Right lobe of liver (tissue), 4 donors: ENCODE measurements at regions not wholly inside any gene's neighbourhood (a gene's known extent, or its start where the extent isn't known, plus 50 kb on each side); places are given as distances from the start of the nearest gene placed in this dataset.

ENCODE experiments used
- POLR2A ChIP-seq: fragments of 450-650 bp; IDR thresholded peaks from one replicate; pipeline ENCODE4 v1.6.1; 2017; ENCODE audit warnings: antibody characterized with exemption, mild to moderate bottlenecking
- TF ChIP-seq, protein P1 (sequence below), 4 donors: fragments of 200-600 bp in 3 of 4; fragments of 450-650 bp in 1 of 4; IDR thresholded peaks; one replicate each; pipeline versions ENCODE4 v1.5.1 to v1.8.0; 2016 to 2022; ENCODE audit warnings: antibody characterized with exemption in 4 of 4, mild to moderate bottlenecking in 2 of 4
- donor health status: DM: no; HTN: no; CAD: no.
- donor health status: DM: no; HTN: no; CAD: no.
- donor health status: DM: no; HTN: yes; CAD: no.

DNA sequence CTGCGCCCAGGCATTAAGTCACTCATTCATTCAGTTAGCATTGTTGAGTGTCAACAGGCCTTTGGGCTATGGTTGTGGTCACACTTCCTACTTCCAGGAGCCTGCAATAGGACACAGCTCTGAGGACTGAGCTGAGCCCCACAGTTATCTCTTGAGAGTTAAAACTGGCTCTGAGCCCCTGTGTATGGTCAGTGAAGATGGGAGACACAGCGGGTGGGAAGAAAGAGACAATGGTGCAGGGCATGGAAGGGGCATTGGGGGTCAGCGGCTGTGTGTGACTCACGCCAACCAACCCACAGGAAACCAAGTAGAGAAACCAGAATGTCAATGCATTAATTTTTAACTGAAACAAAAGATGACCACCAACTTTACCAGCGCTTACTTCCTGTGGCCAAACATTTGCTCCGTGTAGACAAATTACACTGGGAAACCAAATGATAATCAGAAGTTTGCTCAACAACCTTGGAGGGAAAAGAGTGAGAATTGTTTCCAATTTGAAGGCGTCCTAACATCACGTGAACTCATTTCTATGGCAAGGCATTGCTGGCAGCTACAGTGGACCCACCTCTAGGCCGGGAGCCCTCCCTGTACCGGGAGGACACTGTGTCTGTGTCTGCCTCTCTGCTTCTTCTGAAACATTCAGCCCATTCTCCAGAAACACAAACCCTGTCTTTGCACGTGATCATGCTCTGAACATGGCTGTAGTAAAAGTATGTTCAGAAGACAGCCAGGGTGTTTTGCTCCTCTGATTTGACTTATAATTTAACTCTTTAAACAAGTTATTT, 212.0 kb upstream of the ID2 start:
- TF ChIP-seq POLR2A: no peak
- TF ChIP-seq, protein P1, sequence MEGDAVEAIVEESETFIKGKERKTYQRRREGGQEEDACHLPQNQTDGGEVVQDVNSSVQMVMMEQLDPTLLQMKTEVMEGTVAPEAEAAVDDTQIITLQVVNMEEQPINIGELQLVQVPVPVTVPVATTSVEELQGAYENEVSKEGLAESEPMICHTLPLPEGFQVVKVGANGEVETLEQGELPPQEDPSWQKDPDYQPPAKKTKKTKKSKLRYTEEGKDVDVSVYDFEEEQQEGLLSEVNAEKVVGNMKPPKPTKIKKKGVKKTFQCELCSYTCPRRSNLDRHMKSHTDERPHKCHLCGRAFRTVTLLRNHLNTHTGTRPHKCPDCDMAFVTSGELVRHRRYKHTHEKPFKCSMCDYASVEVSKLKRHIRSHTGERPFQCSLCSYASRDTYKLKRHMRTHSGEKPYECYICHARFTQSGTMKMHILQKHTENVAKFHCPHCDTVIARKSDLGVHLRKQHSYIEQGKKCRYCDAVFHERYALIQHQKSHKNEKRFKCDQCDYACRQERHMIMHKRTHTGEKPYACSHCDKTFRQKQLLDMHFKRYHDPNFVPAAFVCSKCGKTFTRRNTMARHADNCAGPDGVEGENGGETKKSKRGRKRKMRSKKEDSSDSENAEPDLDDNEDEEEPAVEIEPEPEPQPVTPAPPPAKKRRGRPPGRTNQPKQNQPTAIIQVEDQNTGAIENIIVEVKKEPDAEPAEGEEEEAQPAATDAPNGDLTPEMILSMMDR (IDR thresholded peaks at IDR 0.05): no peak
